ENCODE measurements at regions not wholly inside any gene's neighbourhood (a gene's known extent, or its start where the extent isn't known, plus 50 kb on each side); places are given as distances from the start of the nearest gene placed in this dataset.

- H2AFZ ChIP-seq (ENCODE audit: low read depth, low read length, poor library complexity, severe bottlenecking) = no peak overlapping the region
- intact Hi-C loops (cut with micrococcal nuclease) = no loop called here
- H3K79me2 ChIP-seq (ENCODE audit: insufficient read depth, low read length) = no peaks in the 10 kb centered on the region
- H3K4me2 ChIP-seq (ENCODE audit: low read length) = no peak overlapping the region
- no peak for DNase-seq (ENCODE audit: low read depth, low spot score)
- ChIA-PET CTCF (no interaction called here), RAD21 (ENCODE audit: low non-redundant PET in 1 of 2, low total read pairs in 2 of 2, uncharacterized antibody in 2 of 2, unreplicated experiment in 2 of 2) (no interaction called here), POLR2A (no interaction called here)
- no peaks in the 10 kb centered on the region for H3K36me3 ChIP-seq (ENCODE audit: control insufficient read depth in 1 of 2, insufficient read depth in 2 of 2, low read length in 2 of 2)
- H3K27ac ChIP-seq (ENCODE audit: low read depth, low read length) = no peak overlapping the region
- no peaks in the 10 kb centered on the region for H4K20me1 ChIP-seq (ENCODE audit: insufficient read depth)
- no TSS peak for BruUV-seq (replicated peaks)
- no peak overlapping the region for H3K4me3 ChIP-seq (replicated peaks in 1 of 2; ENCODE audit: low read depth in 1 of 2, low read length in 2 of 2)
- no peaks in the 10 kb centered on the region for H3K9me2 ChIP-seq (ENCODE audit: insufficient read depth)
- no peak for TF ChIP-seq ZFX (IDR thresholded peaks at IDR 0.05)
- TF ChIP-seq SRF (IDR thresholded peaks at IDR 0.05; ENCODE audit: low read depth) = no peak
- no peak for TF ChIP-seq EGR1 (IDR thresholded peaks at IDR 0.05; ENCODE audit: low read depth)
- no peak for TF ChIP-seq YY1 (IDR thresholded peaks at IDR 0.05; ENCODE audit: extremely low read depth, insufficient replicate concordance, low read depth, low read length)
- TF ChIP-seq SP1 (IDR thresholded peaks at IDR 0.05; ENCODE audit: low read depth) = no peak
- TF ChIP-seq ELF1 (IDR thresholded peaks at IDR 0.05; ENCODE audit: borderline replicate concordance, low read depth) = no peak
- TF ChIP-seq MAX (IDR thresholded peaks at IDR 0.05) = no peak
- no peak for TF ChIP-seq REST (IDR thresholded peaks at IDR 0.05; ENCODE audit: low read depth)
- TF ChIP-seq FOSL1 (IDR thresholded peaks at IDR 0.05; ENCODE audit: low read depth) = no peak
- no peak for TF ChIP-seq ZNF274 (IDR thresholded peaks at IDR 0.05; ENCODE audit: low read depth, low read length)
- no peak for ATAC-seq
- no peak overlapping the region for H3K9ac ChIP-seq (ENCODE audit: low read length)
- peaks cover 8% of the 10 kb centered on the region; the same call in 1 of the 2 replicates for H3K27me3 ChIP-seq (ENCODE audit: insufficient read depth, low read length)
- no peaks in the 10 kb centered on the region for H3K4me1 ChIP-seq (ENCODE audit: control insufficient read depth in 1 of 2, insufficient read depth in 2 of 2, low read length in 2 of 2)
- H3K9me3 ChIP-seq (ENCODE audit: control insufficient read depth in 1 of 2, insufficient read depth in 1 of 2, low read depth in 1 of 2, low read length in 2 of 2) = no peaks in the 10 kb centered on the region
Observed at GRCh38 chr5:114780290-114780689, 389.4 kb downstream of the TRIM36 start.
